ENCODE measurements at regions not wholly inside any gene's neighbourhood (a gene's known extent, or its start where the extent isn't known, plus 50 kb on each side); places are given as distances from the start of the nearest gene placed in this dataset.
A peak's percentile ranks its signal among the peaks of the same experiment; 100 is the strongest.

DNA sequence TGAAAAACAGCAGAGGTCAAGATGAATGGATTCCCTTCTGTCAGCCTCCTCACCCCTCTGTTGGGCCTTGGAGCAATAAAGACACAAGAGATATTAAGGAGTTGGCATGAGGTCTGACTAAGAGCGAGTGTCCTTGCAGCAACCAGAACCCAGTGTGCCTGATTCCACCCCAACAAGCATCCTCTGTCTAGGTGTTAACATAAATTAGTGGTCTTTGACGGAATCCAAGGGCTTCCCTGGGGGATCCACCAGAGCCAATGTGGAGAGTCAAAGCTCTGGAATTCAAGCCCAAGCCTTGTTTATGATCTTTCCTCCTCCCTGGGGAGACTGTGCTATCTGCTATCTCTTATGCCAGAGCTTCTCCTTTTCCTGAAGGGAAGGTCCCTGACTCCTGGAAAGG lies 128.1 kb upstream of the SMIM23 start:
- no peak for DNase-seq

DNA sequence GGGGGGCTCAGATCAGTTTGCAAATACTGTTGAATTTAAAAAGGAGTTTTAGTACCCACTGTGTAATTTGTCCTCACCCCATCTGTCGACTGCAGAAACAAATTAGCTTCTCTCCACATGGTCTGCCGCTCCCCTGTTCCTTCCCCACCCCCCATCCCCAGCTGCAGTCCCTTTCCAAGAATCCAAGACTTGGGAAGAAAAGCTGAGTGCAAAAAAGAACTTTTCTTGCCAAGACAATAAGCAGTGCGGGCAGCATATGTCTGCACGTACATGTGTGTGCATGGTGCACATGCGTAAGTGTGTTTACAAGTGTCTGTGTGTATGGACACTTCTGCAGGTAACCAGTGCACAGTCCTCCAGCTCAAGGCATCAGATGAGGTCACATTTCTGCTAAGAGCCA lies 125.7 kb upstream of the SMIM23 start:
- DNase-seq: no peak

DNA sequence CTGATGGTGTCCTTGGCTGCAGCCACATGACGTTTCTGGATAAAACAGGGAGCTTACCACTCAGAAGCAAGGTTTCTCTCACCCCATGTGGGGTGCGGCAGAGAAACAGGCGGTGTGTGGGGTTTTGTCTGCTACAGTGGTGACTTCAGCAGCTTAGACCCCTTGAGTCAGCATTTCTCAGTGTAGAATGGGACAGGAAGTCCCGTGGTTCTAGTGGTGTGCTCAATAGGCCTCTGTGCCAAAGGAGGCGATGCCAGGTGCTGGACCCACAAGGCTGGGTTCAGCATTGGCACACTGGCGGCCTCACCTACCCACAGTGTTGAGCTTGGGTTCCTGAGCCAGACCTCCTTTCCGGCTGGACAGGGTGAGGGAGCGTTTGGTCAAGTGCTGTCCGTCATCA lies 125.2 kb upstream of the SMIM23 start:
- peak in 1 of 5 donors; percentile 7 for DNase-seq

DNA sequence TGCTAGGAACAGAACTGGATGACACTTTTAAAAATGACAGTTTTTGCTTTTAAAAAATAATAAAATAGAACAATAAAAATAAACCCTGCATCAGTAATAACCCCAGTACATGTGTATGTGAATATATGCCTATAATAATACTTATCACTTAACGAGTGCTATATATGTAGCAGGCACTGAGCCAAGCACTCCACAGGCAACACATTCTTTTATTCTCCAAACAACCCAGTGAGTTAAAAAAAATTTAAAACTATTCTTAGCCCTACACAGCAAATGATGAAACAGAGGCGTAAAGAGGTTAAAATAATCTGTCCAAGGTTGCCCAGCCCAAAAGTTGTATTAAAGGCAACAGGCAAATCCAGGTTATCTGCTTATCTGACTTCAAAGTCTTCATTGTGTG lies 124.5 kb upstream of the SMIM23 start:
- DNase-seq: no peak

DNA sequence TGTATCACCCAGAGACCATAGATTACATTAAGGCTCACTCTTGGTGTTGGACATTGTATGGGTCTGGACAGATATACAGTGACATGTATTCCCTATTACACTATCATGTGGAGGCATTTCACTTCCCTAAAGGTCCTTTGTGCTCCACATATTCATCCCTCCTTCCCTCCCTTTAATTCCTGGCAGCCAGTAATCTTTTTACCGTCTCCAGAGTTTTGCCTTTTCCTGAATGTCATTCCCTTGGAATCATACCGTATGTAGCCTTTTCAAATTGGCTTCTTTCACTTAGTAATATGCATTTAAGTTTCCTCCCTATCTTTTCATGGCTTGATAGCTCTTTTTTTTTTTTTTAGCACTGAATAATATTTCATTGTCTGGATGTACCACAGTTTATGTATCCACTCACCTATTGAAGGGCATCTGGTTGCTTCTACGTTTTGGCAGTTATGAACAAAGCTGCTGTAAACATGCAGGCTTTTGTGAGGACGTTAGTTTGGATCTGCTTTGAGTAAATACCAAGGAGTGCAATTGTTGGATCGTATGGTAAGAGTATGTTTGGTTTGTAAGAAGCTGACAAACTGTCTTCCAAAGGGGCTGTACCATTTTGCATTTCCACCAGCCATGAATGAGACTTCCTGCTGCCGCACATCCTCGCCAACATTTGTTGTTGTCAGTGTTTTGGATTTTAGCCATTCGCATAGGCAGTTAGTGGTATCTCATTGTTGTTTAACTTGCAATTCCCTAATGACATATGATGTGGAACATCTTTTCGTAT lies 122.1 kb upstream of the SMIM23 start:
- DNase-seq: no peak

DNA sequence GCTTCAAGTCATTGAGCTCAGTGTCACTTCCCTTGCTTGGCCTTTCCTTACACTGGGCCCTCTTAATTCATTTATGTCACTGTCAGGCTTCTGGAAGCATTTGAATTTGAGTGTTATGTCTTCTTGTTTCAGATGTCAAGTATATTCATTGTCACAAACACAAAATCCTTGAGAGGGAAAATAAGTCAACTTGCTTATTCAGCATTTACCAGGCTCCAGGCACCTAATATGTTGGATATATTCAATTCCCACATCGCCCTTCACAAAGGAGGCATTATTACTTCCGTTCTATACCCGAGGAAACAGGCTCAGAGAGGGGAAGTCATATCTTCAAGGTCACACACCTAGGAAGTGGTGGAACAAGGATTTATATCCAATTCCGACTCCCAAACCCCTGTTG lies 121.1 kb upstream of the SMIM23 start:
- DNase-seq: no peak

DNA sequence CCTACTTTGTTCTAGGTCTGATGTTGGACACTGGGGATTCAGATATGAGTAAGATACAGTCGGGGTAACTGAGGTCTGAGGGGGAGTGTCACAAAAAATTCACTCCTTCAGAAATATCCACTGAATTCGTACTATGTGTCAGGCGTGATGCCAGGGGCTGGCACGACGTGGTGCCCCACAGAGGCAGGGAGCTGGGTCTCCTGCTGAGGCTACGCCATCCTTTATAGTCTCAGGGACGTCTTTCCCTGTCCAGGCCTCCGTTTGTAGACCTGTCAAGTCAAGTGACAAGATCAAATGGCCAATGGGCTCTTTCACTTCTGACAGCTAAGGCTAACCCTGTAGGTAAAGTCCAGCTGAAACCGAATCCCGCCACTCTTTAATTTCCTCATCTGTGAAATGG lies 118.8 kb upstream of the SMIM23 start:
- no peak for DNase-seq

DNA sequence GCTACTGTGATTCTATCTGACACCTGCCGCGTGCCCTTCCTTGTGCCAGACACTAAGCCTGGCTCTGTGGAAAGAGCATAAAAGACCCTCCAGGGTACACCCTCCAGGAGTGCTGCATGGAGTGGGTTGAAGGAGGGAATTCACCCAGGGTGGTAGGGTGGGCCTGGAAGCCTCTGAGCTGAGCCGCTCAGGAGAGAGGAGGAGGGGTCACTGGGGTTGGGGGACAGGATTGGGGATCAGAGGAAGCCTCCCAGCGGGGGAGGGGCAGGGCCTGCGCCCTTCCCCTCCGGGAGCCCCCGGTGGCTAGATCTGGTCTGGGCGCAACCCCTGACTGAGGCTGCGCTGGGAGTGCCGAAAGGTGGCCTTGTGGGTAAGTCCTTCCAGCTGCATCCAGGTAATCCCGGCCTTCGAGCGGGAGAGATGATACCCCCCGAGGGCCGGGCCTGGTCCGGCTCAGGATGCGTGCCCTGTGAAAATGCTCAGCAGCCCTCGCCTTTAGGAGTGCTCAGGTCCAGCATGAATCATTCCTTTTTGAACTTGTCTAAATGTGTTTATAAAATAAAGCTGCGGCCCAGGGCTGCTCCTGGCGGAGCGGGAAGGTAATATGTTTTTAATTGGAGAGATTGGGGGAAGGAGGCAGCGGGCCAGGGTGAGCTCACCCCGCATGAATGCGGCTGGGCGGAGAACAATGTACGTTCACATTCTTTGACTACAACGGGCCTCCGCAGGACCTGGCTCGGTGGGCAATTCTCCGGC lies 118.1 kb upstream of the SMIM23 start:
- DNase-seq: no peak

DNA sequence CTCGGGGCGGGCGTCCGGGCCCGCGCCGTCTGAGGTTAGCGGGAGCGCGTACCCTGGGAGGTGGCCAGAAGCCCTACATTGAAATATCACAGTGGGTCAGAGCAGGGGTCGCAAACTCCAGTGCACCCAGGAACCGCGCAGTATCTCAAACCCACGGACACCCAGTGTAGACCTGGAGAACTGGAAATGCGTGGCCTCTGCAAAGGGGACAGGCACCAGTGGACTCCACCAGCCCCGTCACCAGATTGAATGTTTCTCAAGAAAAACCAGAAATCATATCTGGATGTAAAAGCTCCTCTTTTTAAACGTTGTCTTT lies 117.6 kb upstream of the SMIM23 start:
- no peak for DNase-seq

DNA sequence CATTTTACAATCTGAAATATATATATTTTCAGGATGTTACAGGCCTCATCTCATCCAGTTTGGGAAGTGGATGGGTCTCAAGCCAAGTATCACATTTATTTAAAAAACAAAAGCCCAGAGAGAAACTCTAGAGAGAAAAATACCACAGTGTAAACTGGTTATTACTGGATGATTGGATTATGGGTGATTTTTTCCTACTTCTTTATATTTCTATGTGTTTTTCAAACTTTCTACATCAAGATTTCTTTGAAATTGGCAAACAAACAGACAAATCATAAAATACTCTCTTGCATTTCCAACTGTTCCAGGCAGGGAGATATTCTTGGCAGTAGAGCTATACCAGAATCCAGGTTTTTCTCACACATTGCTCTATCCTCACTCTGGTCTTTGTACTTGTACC lies 116.0 kb upstream of the SMIM23 start:
- no peak for DNase-seq

DNA sequence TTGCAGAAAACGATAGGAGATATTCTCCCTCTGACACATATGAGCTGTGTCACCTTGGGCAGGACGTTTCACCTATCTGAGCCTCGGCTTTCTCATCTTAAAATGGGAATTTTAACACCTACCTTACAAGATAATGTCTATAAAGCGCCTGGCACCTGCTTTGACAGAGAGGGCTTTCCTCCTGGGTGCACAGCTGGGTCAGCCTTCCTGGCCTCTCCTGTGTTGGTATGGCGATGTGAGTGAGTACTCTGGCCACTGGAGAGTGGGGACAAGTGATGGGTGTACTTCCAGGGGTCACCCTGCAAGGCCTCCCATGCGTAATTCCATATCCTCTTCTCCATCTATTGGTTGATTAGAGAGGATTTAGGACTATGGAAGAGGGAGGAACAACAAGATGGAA lies 113.1 kb upstream of the SMIM23 start:
- no peak for DNase-seq

DNA sequence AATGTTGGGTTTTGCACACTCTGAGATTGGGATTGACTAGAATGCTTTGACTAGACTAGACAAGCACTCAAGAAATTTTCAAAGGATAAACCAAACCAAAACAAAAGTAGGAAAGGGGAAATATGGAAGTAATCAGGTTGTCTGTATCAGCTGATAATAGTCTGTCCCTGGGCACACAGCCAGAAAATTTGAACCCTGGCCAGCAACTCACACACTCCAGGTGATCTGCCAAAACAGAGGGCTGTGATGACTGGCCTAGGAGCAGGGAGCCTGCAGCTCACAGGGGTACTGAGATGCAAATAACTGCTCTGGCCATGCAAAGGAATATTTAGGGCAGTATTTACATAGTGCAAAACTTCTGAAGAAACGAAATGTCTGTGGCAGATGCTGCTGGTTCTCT lies 112.3 kb upstream of the SMIM23 start:
- DNase-seq: no peak

DNA sequence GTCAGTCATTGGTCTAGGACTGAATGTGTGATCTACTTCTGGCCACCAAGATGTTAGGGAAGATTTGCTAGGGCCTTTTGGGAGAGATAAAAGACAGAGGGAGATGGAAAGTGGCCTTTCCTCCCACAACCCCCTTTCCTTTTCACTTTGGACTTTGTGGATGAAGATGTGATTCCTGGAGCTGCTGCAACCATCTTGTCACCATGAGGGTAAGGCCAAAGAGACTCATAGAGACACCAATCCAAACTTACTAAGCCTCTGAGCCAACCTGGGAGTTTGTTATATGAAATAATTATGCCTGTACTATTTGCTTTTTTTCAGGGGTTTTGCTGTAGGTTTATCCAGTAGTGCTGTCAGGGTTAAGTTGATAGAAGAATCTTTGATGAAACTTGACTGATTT lies 111.8 kb upstream of the SMIM23 start:
- no peak for DNase-seq

DNA sequence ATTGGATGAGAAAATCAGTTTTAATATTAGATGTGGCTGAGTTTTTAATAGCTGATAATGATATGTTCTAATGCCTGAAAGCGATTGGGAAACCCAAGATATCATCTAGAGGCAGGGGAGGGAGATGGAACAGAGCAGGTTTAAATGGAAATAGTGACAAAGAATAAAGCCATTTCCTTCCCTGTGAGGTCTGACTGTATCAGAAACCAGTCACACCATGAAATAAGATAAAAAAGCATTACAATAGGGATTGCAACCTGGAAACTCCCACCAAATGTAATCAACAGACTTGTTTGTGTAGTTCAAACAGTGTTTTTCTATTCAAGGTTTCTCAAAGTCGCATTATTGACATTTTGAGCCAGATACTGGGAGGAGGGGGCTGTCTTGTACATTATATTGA lies 110.1 kb upstream of the SMIM23 start:
- DNase-seq: no peak

DNA sequence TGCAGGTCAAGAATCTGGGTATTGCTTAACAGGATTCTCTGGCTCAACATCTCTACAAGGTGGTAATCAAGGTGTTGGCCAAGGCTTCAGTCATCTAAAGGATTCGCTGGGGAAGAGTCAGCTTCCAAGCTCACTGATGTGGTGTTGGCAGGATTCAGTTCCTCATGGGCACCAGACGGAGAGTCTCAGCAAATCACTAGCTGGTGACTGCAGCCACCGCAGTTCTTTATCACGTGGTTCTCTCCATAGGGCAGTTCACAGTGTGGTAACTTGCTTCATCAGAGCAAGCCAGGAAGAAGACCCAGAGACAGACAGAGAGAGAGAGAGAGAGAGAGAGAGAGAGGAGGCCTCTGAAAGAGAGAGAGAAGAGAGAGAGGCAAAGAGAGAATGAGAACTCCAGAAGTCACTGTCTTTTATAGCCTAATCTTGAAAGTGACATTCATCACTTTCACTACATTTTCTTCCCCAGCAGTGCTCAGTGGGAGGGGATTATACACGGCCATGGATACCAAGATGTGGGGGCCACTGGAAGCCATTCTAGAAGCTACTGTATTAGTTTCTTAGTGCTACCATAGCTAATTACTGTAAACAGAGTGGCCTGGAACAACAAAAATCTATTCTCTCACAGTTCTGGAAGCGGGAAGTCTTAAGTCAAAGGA lies 109.2 kb upstream of the SMIM23 start:
- no peak for DNase-seq

DNA sequence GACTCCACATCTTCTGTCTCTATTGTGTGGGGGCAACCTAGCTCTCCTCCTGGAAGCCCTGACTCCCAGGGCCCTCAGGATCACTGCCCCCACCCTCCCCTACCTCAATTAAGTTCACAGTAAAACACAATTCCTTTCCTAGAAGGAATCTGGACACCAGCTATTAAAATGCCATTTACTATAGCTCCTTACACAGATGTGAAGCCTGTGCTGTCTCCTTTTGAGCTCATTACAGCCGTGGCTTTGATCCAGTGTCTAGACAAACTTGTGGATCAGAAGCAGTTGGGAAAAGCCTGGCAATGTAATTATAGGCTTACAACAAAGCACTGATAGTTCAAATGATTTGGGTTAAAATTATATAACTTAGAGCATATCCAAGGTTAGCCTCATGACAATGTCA lies 107.0 kb upstream of the SMIM23 start:
- no peak for DNase-seq

DNA sequence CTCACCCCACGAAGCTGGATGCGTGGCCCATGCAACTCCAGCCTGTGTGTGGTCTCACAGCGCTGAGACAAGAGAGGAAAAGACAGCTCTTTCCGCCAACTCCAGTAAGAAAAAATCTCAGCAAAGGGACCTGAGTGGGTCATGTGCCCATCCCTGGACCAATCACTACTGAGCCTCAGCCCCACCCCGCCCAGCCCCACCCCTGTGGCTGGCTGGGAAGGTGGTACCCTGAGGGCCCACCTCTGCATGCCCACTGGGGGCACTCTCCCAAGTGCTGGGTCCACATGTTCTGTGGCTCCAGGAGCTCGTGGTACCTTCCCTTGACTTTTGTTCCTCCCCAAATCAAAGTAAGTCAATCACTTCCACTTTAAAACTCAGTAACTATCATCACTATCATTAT lies 105.1 kb upstream of the SMIM23 start:
- DNase-seq: no peak

DNA sequence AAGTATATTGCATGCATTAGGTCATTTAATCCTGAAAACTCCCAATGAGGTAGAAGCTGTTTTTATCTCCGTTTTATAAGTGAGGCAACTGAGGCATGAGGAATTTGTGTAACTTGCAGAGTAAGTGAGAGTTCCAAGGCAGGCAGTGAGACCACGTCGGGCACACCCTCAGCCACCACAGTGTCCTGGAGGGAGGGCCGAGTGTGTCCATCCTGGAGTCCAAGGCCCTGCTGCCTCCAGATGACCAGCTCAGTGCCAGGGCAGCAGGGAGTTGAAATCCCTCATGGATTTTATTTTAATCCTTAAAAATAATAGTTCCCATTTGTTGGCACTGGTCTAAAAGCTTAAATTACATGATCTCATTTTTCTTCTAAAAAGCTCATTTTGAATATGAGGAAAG lies 104.6 kb upstream of the SMIM23 start:
- no peak for DNase-seq

DNA sequence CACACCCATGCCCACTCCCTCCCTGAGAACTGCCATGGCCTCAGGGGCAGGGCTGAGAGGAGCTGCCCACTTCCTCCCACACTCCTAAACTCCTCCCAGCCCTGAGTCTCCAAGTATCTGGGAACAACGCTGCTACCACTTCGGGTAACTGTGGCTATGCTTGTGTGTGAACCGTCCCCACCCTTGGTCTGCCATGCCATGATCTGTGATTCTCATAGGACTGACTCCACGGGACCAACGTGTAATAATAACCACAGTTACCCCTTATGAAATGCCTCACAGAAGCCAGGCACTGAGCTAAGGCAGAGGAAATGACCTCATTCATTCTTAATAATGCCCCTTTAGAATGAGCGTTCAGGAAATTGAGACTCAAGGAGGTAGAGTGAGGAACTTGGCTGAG lies 103.9 kb upstream of the SMIM23 start:
- DNase-seq: no peak

DNA sequence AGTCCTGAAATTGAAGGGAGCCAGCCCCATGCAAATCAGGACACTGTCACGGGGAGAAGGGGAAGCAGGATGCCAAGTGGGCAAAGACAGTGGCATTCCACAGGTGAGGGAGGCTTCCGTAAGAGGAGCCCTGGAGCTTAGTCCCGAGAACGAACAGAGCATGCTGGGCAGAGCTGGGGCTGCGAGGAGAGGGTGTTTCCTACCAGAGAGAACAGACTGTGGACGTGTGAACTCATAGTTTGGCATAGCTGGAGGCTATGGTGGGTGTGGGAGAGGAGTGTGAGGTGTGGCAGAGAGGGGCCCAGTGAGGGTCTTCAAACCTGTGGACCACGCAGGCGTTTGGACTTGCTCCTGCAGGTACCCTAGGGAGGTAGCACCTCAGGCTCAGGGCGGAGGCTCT lies 102.8 kb upstream of the SMIM23 start:
- DNase-seq: no peak

DNA sequence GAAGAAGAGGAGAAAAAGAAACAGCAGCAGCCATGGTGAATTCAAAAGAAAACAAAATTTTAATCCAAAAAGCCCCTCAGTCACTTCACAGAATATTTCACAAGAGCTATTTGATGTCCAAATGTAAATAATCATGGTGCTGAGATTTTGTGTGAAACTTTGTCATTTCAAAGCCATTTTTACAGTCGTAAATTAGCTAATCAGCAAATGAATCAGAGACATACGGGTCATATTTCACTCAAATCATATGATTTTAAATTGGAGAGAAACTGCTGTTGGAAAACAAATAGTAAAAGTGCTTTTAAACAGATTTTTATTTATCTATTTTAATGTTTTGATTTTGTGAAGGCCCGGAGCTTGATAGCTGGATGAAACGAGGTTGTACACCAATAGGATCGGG lies 101.4 kb upstream of the SMIM23 start:
- DNase-seq: no peak

DNA sequence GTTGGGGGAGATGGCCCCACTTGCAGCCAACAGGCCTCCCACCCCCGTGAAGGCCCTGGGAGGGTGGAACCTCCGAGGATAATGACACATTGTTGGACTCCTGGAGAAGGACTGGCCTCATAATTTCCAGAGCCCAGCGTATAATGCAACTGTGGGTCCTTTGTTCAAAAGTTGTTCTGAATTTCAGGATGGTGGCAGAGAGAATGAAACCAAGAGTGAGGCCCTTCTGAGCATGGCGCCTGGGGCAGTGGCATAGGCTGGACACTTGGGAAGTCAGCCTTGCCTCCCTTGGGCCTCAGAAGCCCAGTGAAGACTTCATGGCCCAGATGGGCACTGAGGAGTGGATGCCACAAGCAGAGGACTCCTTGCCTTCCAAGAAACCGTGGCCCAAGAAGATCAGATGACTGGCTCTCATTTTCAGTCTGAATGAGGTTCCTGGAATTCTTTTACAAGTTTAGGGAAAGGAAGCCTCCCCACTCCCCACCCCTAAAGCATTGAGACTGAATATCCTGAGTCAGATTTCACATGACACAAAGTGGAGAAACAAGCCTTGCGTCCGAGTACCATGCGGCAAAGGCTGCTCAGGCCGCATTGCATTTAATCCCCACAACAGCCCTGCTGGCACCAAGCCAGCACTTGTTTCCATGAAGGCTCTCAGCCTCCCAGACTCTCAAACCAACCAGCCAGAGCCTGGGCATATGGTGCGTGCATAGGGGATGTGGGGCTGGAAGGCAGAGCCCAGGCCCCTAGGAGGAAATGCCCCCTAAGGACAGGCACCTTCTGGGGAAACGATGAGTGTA lies 96.7 kb upstream of the SMIM23 start:
- no peak for DNase-seq

DNA sequence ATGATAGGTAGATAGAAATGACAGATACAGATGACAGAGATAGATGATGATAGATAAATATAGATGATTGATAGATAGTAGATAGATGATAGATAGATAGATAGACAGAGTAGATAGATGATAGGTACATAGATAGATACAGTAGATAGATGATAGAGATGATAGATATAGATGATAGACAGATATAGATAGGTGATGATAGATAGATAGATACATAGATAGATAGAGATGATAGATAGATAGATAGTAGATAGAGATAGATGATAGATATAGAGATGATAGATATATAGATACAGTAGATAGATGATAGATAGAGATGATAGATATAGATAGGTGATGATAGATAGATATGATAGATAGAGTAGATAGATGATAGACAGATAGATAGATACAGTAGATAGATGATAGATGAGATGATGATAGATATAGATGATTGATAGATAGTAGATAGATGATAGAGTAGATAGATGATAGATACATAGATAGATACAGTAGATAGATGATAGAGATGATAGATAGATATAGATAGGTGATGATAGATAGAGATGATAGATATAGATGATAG lies 95.7 kb upstream of the SMIM23 start:
- no peak for DNase-seq

All from T-helper 1 cell (primary cell).